ENCODE measurements at regions not wholly inside any gene's neighbourhood (a gene's known extent, or its start where the extent isn't known, plus 50 kb on each side); places are given as distances from the start of the nearest gene placed in this dataset.

GRCh38 chr19:31223740-31224534 is 125.3 kb downstream of the TSHZ3 start:
- Histone ChIP-seq H3K9me3 (ENCODE audit: control insufficient read depth, low read length) (no peaks in the 10 kb centered on the region), H3K4me3 (ENCODE audit: insufficient read depth, low read depth, low read length) (no peak overlapping the region), H3K36me3 (ENCODE audit: control insufficient read depth, insufficient read depth, low read length) (no peaks in the 10 kb centered on the region), H3K27ac (ENCODE audit: insufficient read depth, low read depth, low read length, poor library complexity, severe bottlenecking) (no peak overlapping the region), H3K4me1 (ENCODE audit: control insufficient read depth, insufficient read depth, low read length) (no peaks in the 10 kb centered on the region), H3K27me3 (ENCODE audit: control insufficient read depth, insufficient read depth, low read length, poor library complexity, severe bottlenecking) (no peaks in the 10 kb centered on the region)
- 91 to 92% methylated on average over 9 of the region's 9 CpGs for WGBS, 2 experiments

- no peaks in the 10 kb centered on the region for H3K27me3 ChIP-seq (ENCODE audit: control insufficient read depth, insufficient read depth, low read length, poor library complexity, severe bottlenecking)
- H3K36me3 ChIP-seq (ENCODE audit: control insufficient read depth, insufficient read depth, low read length), result no peaks in the 10 kb centered on the region
- H3K27ac ChIP-seq (ENCODE audit: insufficient read depth, low read depth, low read length, poor library complexity, severe bottlenecking), result no peak overlapping the region
- no peaks in the 10 kb centered on the region for H3K9me3 ChIP-seq (ENCODE audit: control insufficient read depth, low read length)
- 56 to 98% methylated on average over 1 to 2 of the region's 2 CpGs for WGBS, 2 experiments
- H3K4me1 ChIP-seq (ENCODE audit: control insufficient read depth, insufficient read depth, low read length), result no peaks in the 10 kb centered on the region
- no peak overlapping the region for H3K4me3 ChIP-seq (ENCODE audit: insufficient read depth, low read depth, low read length)
Observed at GRCh38 chr19:31220540-31220939, 128.7 kb downstream of the TSHZ3 start.

GRCh38 chr19:31214997-31215396 is 134.2 kb downstream of the TSHZ3 start:
- 93 to 100% methylated on average over 2 of the region's 2 CpGs for WGBS, 2 experiments
- H3K4me1 ChIP-seq (ENCODE audit: control insufficient read depth, insufficient read depth, low read length), result no peaks in the 10 kb centered on the region
- H3K27ac ChIP-seq (ENCODE audit: insufficient read depth, low read depth, low read length, poor library complexity, severe bottlenecking), result no peak overlapping the region
- H3K9me3 ChIP-seq (ENCODE audit: control insufficient read depth, low read length), result no peaks in the 10 kb centered on the region
- no peak overlapping the region for H3K4me3 ChIP-seq (ENCODE audit: insufficient read depth, low read depth, low read length)
- no peaks in the 10 kb centered on the region for H3K36me3 ChIP-seq (ENCODE audit: control insufficient read depth, insufficient read depth, low read length)
- H3K27me3 ChIP-seq (ENCODE audit: control insufficient read depth, insufficient read depth, low read length, poor library complexity, severe bottlenecking), result no peaks in the 10 kb centered on the region

- Histone ChIP-seq H3K27ac (ENCODE audit: insufficient read depth, low read depth, low read length, poor library complexity, severe bottlenecking) (no peak overlapping the region), H3K27me3 (ENCODE audit: control insufficient read depth, insufficient read depth, low read length, poor library complexity, severe bottlenecking) (no peaks in the 10 kb centered on the region), H3K4me3 (ENCODE audit: insufficient read depth, low read depth, low read length) (no peak overlapping the region), H3K9me3 (ENCODE audit: control insufficient read depth, low read length) (no peaks in the 10 kb centered on the region), H3K36me3 (ENCODE audit: control insufficient read depth, insufficient read depth, low read length) (no peaks in the 10 kb centered on the region), H3K4me1 (ENCODE audit: control insufficient read depth, insufficient read depth, low read length) (no peaks in the 10 kb centered on the region)
- 96% methylated on average over 9 of the region's 9 CpGs for WGBS, 2 experiments
Observed at GRCh38 chr19:31214086-31214485, 135.2 kb downstream of the TSHZ3 start.

DNA sequence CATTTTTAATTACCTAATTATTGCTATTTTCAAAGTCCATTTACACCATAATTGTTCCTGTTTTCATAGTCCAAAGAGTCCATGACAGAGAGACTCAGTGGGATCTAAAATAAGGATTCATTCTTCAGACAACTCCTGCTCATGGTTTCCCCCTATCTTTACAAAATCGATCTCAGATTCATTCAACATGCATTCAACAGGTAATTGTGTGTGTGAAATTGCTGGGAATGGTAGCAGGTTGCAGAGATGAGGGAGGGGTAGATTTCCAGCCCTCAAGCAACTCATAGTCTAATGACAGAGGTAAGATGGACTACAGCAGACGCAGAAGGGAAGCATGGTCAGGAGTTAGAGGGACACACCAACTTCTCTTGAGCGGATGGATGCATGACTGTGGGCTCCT is 138.1 kb downstream of the TSHZ3 start:
- H3K27ac ChIP-seq (ENCODE audit: insufficient read depth, low read depth, low read length, poor library complexity, severe bottlenecking), result no peak overlapping the region
- no peaks in the 10 kb centered on the region for H3K4me1 ChIP-seq (ENCODE audit: control insufficient read depth, insufficient read depth, low read length)
- 93 to 99% methylated on average over 2 to 3 of the region's 3 CpGs for WGBS, 2 experiments
- H3K9me3 ChIP-seq (ENCODE audit: control insufficient read depth, low read length), result no peaks in the 10 kb centered on the region
- no peaks in the 10 kb centered on the region for H3K27me3 ChIP-seq (ENCODE audit: control insufficient read depth, insufficient read depth, low read length, poor library complexity, severe bottlenecking)
- no peaks in the 10 kb centered on the region for H3K36me3 ChIP-seq (ENCODE audit: control insufficient read depth, insufficient read depth, low read length)
- no peak overlapping the region for H3K4me3 ChIP-seq (ENCODE audit: insufficient read depth, low read depth, low read length)

DNA sequence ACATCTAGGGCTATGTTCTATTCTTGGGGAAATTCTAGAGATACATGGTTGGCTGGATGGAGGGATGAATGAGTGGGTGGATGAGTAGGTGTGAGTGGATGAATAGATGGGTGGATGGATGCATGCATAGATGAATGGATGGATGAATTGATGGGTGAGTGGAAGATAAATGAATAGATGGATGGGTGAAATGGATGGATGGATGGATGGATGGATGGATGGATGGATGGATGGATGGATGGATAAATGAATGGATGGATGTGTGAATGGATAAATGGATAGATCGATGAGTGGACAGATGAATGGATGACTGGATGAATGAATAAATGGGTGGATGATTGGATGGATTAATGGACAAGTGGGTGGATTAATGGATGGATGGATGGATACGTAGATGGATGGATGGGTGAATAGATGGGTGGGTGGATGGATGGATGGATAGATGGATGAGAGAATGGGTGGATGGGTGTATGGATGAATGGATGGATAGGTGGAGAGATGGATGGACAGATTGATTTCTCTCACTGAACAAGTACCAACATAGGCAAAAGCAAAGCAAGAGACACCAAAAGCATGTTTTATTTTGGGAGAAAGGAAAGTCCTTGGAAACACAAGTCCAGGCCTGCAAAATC is 143.2 kb downstream of the TSHZ3 start:
- Histone ChIP-seq H3K27ac (ENCODE audit: insufficient read depth, low read depth, low read length, poor library complexity, severe bottlenecking) (no peak overlapping the region), H3K36me3 (ENCODE audit: control insufficient read depth, insufficient read depth, low read length) (no peaks in the 10 kb centered on the region), H3K4me1 (ENCODE audit: control insufficient read depth, insufficient read depth, low read length) (no peaks in the 10 kb centered on the region), H3K9me3 (ENCODE audit: control insufficient read depth, low read length) (no peaks in the 10 kb centered on the region), H3K4me3 (ENCODE audit: insufficient read depth, low read depth, low read length) (no peak overlapping the region), H3K27me3 (ENCODE audit: control insufficient read depth, insufficient read depth, low read length, poor library complexity, severe bottlenecking) (no peaks in the 10 kb centered on the region)
- 85 to 88% methylated on average over 2 of the region's 2 CpGs for WGBS, 2 experiments

DNA sequence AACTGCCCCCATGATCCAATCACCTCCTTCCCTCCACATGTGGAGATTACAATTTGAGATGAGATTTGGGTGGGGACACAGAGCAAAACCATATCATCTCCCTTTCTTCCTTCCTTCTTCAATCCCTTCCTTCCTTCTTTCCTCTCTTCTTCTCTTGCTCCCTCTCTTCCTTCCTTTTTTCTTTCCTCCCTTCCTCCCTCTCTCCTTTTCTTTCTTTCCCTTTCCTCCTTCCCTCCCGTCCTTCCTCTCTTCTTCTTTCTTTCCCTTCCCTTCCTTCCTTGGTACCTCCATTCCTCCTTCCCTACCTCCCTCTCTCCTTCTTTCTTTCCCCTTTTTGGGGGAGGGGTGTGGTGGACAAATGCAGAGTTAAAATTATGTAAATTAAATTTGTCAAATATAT is 145.1 kb downstream of the TSHZ3 start:
- Histone ChIP-seq H3K36me3 (ENCODE audit: control insufficient read depth, insufficient read depth, low read length) (no peaks in the 10 kb centered on the region), H3K27me3 (ENCODE audit: control insufficient read depth, insufficient read depth, low read length, poor library complexity, severe bottlenecking) (no peaks in the 10 kb centered on the region), H3K27ac (ENCODE audit: insufficient read depth, low read depth, low read length, poor library complexity, severe bottlenecking) (no peak overlapping the region), H3K4me3 (ENCODE audit: insufficient read depth, low read depth, low read length) (no peak overlapping the region), H3K4me1 (ENCODE audit: control insufficient read depth, insufficient read depth, low read length) (no peaks in the 10 kb centered on the region), H3K9me3 (ENCODE audit: control insufficient read depth, low read length) (no peaks in the 10 kb centered on the region)
- 67 to 80% methylated on average over 1 of the region's 1 CpG for WGBS, 2 experiments

- WGBS, 2 experiments, result 84 to 91% methylated on average over 2 of the region's 2 CpGs
- Histone ChIP-seq H3K9me3 (ENCODE audit: control insufficient read depth, low read length) (no peaks in the 10 kb centered on the region), H3K4me3 (ENCODE audit: insufficient read depth, low read depth, low read length) (no peak overlapping the region), H3K27ac (ENCODE audit: insufficient read depth, low read depth, low read length, poor library complexity, severe bottlenecking) (no peak overlapping the region), H3K4me1 (ENCODE audit: control insufficient read depth, insufficient read depth, low read length) (no peaks in the 10 kb centered on the region), H3K36me3 (ENCODE audit: control insufficient read depth, insufficient read depth, low read length) (no peaks in the 10 kb centered on the region), H3K27me3 (ENCODE audit: control insufficient read depth, insufficient read depth, low read length, poor library complexity, severe bottlenecking) (no peaks in the 10 kb centered on the region)
Observed at GRCh38 chr19:31185261-31185660, 164.0 kb downstream of the TSHZ3 start.

DNA sequence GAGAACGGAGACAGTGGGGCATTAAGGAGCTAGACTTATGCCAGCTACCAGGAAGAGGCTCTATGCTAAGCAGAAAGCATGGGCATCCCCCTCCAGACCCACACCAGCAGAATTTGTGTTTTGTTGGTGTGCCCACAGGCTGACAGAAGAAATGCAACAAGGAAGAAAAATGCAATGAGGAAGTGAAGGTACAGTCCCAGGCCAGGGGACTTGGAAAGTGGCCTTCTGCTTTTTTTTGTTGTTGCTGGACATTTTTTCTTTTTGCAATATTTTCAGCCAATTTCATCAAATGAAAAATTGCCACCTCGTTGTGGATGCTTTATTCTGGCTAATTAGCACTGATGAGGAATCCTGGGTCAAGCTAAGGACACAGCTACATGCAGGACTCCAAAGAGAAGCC is 167.7 kb downstream of the TSHZ3 start:
- H3K27ac ChIP-seq (ENCODE audit: insufficient read depth, low read depth, low read length, poor library complexity, severe bottlenecking), result no peak overlapping the region
- no peaks in the 10 kb centered on the region for H3K27me3 ChIP-seq (ENCODE audit: control insufficient read depth, insufficient read depth, low read length, poor library complexity, severe bottlenecking)
- H3K36me3 ChIP-seq (ENCODE audit: control insufficient read depth, insufficient read depth, low read length), result no peaks in the 10 kb centered on the region
- H3K9me3 ChIP-seq (ENCODE audit: control insufficient read depth, low read length), result no peaks in the 10 kb centered on the region
- H3K4me3 ChIP-seq (ENCODE audit: insufficient read depth, low read depth, low read length), result no peak overlapping the region
- 90 to 98% methylated on average over 2 of the region's 2 CpGs for WGBS, 2 experiments
- H3K4me1 ChIP-seq (ENCODE audit: control insufficient read depth, insufficient read depth, low read length), result peaks cover 5% of the 10 kb centered on the region

DNA sequence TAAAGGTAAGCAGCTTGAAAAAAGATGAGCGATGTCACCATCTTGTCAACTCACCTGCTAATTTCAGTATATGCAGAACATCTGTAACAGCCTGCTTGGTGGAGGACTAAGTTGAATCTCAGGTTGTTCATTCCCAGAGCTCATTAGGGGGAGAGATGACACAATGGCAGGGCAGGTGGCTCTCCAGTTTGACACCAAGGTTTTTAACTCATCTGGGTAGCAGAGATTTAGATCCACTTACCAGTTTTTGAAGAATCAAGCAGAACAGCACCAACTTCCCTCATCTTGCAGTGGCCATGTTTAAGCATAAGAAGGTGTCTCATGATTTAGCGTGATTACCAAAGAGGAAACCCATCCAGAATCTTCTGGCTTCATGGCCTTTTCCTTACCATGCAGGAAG is 168.3 kb downstream of the TSHZ3 start:
- Histone ChIP-seq H3K36me3 (ENCODE audit: control insufficient read depth, insufficient read depth, low read length) (no peaks in the 10 kb centered on the region), H3K9me3 (ENCODE audit: control insufficient read depth, low read length) (no peaks in the 10 kb centered on the region), H3K27me3 (ENCODE audit: control insufficient read depth, insufficient read depth, low read length, poor library complexity, severe bottlenecking) (no peaks in the 10 kb centered on the region), H3K4me1 (ENCODE audit: control insufficient read depth, insufficient read depth, low read length) (peaks cover 5% of the 10 kb centered on the region), H3K4me3 (ENCODE audit: insufficient read depth, low read depth, low read length) (no peak overlapping the region), H3K27ac (ENCODE audit: insufficient read depth, low read depth, low read length, poor library complexity, severe bottlenecking) (no peak overlapping the region)
- WGBS, 2 experiments, result 94 to 98% methylated on average over 2 of the region's 2 CpGs
